GM10266 (cell line): ENCODE measurements at regions not wholly inside any gene's neighbourhood (a gene's known extent, or its start where the extent isn't known, plus 50 kb on each side); places are given as distances from the start of the nearest gene placed in this dataset.
"Not testable (repeated sequence)": the region's sequence is repeated elsewhere in the genome, so short reads cannot be mapped to it uniquely, and the experiment has no call there.

Experiments used
- DNase-seq: peaks from one replicate; pipeline ENCODE4 v3.0.0; 2012; ENCODE audit errors: extremely low spot score
- CTCF ChIP-seq: IDR thresholded peaks from 2 replicates; pipeline ENCODE4 v1.5.1; 2012; ENCODE audit warnings: mild to moderate bottlenecking, low read depth; ENCODE audit not compliant: control insufficient read depth, insufficient read depth; ENCODE audit errors: missing control alignments

- TF ChIP-seq CTCF = no peak
Measured at GRCh38 chr6:76587271-76587670, 514.8 kb upstream of the IMPG1 start.

GRCh38 chr6:76584121-76584520, 511.7 kb upstream of the IMPG1 start:
- DNase-seq = no peak
- TF ChIP-seq CTCF = no peak

More at GRCh38 chr6:76587271-76587670, 514.8 kb upstream of the IMPG1 start:
- DNase-seq = no peak

GRCh38 chr6:76578746-76579145, 506.3 kb upstream of the IMPG1 start:
- no peak for TF ChIP-seq CTCF
- DNase-seq = no peak

GRCh38 chr6:76574746-76575145, 502.3 kb upstream of the IMPG1 start:
- no peak for DNase-seq
- no peak for TF ChIP-seq CTCF

GRCh38 chr6:76565932-76566331, 493.5 kb upstream of the IMPG1 start:
- no peak for TF ChIP-seq CTCF

GRCh38 chr6:76562371-76562770, 489.9 kb upstream of the IMPG1 start:
- not testable (repeated sequence) for DNase-seq

More at GRCh38 chr6:76565932-76566331, 493.5 kb upstream of the IMPG1 start:
- DNase-seq = no peak

- not testable (repeated sequence) for DNase-seq
Measured at GRCh38 chr6:76560851-76561755, 488.6 kb upstream of the IMPG1 start.

GRCh38 chr6:76553256-76553655, 480.8 kb upstream of the IMPG1 start:
- no peak for DNase-seq
- TF ChIP-seq CTCF = no peak
